HCT116 (cell line): ENCODE measurements at regions not wholly inside any gene's neighbourhood (a gene's known extent, or its start where the extent isn't known, plus 50 kb on each side); places are given as distances from the start of the nearest gene placed in this dataset.

Source experiments
- ATAC-seq: fragments of 200-7000 bp; cut with Tn5 transposase; 2 replicates; pipeline ENCODE4 v1.9.1; 2020; ENCODE audit warnings: mild to moderate bottlenecking, moderate library complexity
- BruUV-seq: library from RNA; stranded (reverse); fragments of 400-500 nt; replicated peaks from 2 replicates; lab custom pipeline; 2021; lab: Mats Ljungman, UMichigan
- CTCF ChIA-PET: fragments of 300-600 bp; sonication (Branson Sonifier 250); formaldehyde crosslinking; loops from one replicate; lab custom pipeline; 2021; ENCODE audit warnings: antibody characterized with exemption; lab: Charles Lee
- POLR2A ChIA-PET: fragments of 300-600, 350-600 bp; sonication (Branson Sonifier 250); formaldehyde crosslinking; loops from one replicate; lab custom pipeline; 2021; ENCODE audit warnings: antibody characterized with exemption; lab: Charles Lee
- RAD21 ChIA-PET, 2 experiments: fragments of 300-600 bp; sonication (Branson Sonifier 250); formaldehyde crosslinking; loops; one replicate each; lab custom pipeline; 2023; ENCODE audit warnings: low total read pairs in 2 of 2; ENCODE audit not compliant: uncharacterized antibody in 2 of 2, unreplicated experiment in 2 of 2, low non-redundant PET in 1 of 2; lab: Charles Lee
- DNase-seq: peaks from one replicate; pipeline ENCODE4 v3.0.0-alpha.2; 2010; ENCODE audit warnings: low read depth, low spot score
- H2AFZ ChIP-seq: fragments of 200-600 bp; shearing (Covaris generic), sonication (generic); 2 replicates; pipeline ENCODE4 v1.6.1; 2017; ENCODE audit warnings: low read depth, mixed run types, mixed read lengths, antibody characterized with exemption, low read length; ENCODE audit not compliant: poor library complexity, severe bottlenecking
- H3K27ac ChIP-seq: 2 replicates; pipeline ENCODE4 v1.5.1; 2012; ENCODE audit warnings: low read depth, low read length
- H3K27me3 ChIP-seq: fragments of 200-600 bp; sonication (generic); 2 replicates; pipeline ENCODE4 v1.6.1; 2016; ENCODE audit warnings: mixed run types, low read length, mixed read lengths; ENCODE audit not compliant: insufficient read depth
- H3K36me3 ChIP-seq, 2 experiments: fragments of 200-500 bp in 1 of 2; fragments of 200-600 bp in 1 of 2; sonication (Bioruptor generic) in 1 of 2; sonication (generic) in 1 of 2; 2 replicates each; pipeline versions ENCODE4 v1.5.1 to v1.6.1; 2014 to 2016; ENCODE audit warnings: low read length in 2 of 2, inconsistent platforms in 1 of 2, mixed read lengths in 1 of 2, mixed run types in 1 of 2; ENCODE audit not compliant: insufficient read depth in 2 of 2, control insufficient read depth in 1 of 2
- H3K4me1 ChIP-seq, 2 experiments: fragments of 200-600 bp in 1 of 2; sonication (generic) in 1 of 2; 2 replicates each; pipeline versions ENCODE4 v1.5.1 to v1.6.1; 2012 to 2017; ENCODE audit warnings: low read length in 2 of 2, inconsistent platforms in 1 of 2, mild to moderate bottlenecking in 1 of 2, mixed read lengths in 1 of 2, mixed run types in 1 of 2, moderate library complexity in 1 of 2; ENCODE audit not compliant: insufficient read depth in 2 of 2, control insufficient read depth in 1 of 2
- H3K4me2 ChIP-seq: fragments of 200-600 bp; sonication (generic); 2 replicates; pipeline ENCODE4 v1.6.1; 2017; ENCODE audit warnings: mixed run types, low read length, mixed read lengths
- H3K4me3 ChIP-seq, 2 experiments: fragments of 200-600 bp in 1 of 2; sonication (generic) in 1 of 2; replicated peaks in 1 of 2; 2 replicates each; pipeline ENCODE4 v1.5.1; 2011 to 2016; ENCODE audit warnings: low read length in 2 of 2, control low read depth in 1 of 2, low read depth in 1 of 2, mild to moderate bottlenecking in 1 of 2, mixed read lengths in 1 of 2, mixed run types in 1 of 2
- H3K79me2 ChIP-seq: fragments of 200-600 bp; sonication (generic); 2 replicates; pipeline ENCODE4 v1.6.1; 2017; ENCODE audit warnings: mild to moderate bottlenecking, mixed run types, low read length, moderate library complexity, mixed read lengths; ENCODE audit not compliant: insufficient read depth
- H3K9ac ChIP-seq: fragments of 200-600 bp; sonication (generic); 2 replicates; pipeline ENCODE4 v1.6.1; 2016; ENCODE audit warnings: low read length, mixed read lengths
- H3K9me2 ChIP-seq: fragments of 200-600 bp; sonication (generic), shearing (Covaris generic); 2 replicates; pipeline ENCODE4 v1.6.1; 2017; ENCODE audit warnings: mixed run types, mild to moderate bottlenecking, moderate library complexity; ENCODE audit not compliant: insufficient read depth
- H3K9me3 ChIP-seq, 2 experiments: fragments of 200-500 bp in 1 of 2; fragments of 200-600 bp in 1 of 2; sonication (Bioruptor generic) in 1 of 2; sonication (generic) in 1 of 2; 2 replicates each; pipeline ENCODE4 v1.6.1; 2014 to 2017; ENCODE audit warnings: low read length in 2 of 2, mixed read lengths in 2 of 2, inconsistent platforms in 1 of 2, low read depth in 1 of 2, mild to moderate bottlenecking in 1 of 2, mixed run types in 1 of 2, moderate library complexity in 1 of 2; ENCODE audit not compliant: control insufficient read depth in 1 of 2, insufficient read depth in 1 of 2
- H4K20me1 ChIP-seq: fragments of 200-600 bp; sonication (generic), shearing (Covaris generic); 2 replicates; pipeline ENCODE4 v1.6.1; 2017; ENCODE audit warnings: mixed run types, mild to moderate bottlenecking, moderate library complexity; ENCODE audit not compliant: insufficient read depth
- CBX3 ChIP-seq: IDR thresholded peaks from 2 replicates; pipeline ENCODE4 v1.6.1; 2012; ENCODE audit warnings: low read depth
- CEBPB ChIP-seq: IDR thresholded peaks from 2 replicates; pipeline ENCODE4 v1.6.1; 2012; ENCODE audit warnings: low read depth
- EZH2 ChIP-seq: fragments of 200-600 bp; sonication (generic); IDR thresholded peaks from 2 replicates; pipeline ENCODE4 v1.6.1; 2017; ENCODE audit warnings: antibody characterized with exemption, mixed run types
- JUND ChIP-seq: IDR thresholded peaks from 2 replicates; pipeline ENCODE4 v1.6.1; 2012
- POLR2A ChIP-seq: IDR thresholded peaks from 2 replicates; pipeline ENCODE4 v1.7.0; 2011; ENCODE audit warnings: borderline replicate concordance; ENCODE audit not compliant: insufficient read depth, insufficient read length; ENCODE audit errors: extremely low read depth
- RAD21 ChIP-seq: IDR thresholded peaks from 2 replicates; pipeline ENCODE4 v1.6.1; 2012; ENCODE audit warnings: low read depth, mild to moderate bottlenecking
- SIN3A ChIP-seq: IDR thresholded peaks from 2 replicates; pipeline ENCODE4 v1.6.1; 2012; ENCODE audit warnings: low read depth
- SP1 ChIP-seq: IDR thresholded peaks from 2 replicates; pipeline ENCODE4 v1.6.1; 2012; ENCODE audit warnings: low read depth
- ZNF274 ChIP-seq: fragments of 200-500 bp; sonication (Bioruptor generic); IDR thresholded peaks from 2 replicates; pipeline ENCODE4 v1.6.1; 2014; ENCODE audit warnings: mild to moderate bottlenecking, low read depth, low read length, inconsistent platforms
- intact Hi-C: fragments of 100-400 bp; cut with micrococcal nuclease; formaldehyde crosslinking; loops from 2 replicates; pipeline ENCODE4 v1.10.0; 2022
- TF ChIP-seq, protein P1 (sequence below), 3 experiments: fragments of 200-600 bp in 1 of 3; sonication (generic) in 1 of 3; IDR thresholded peaks in 2 of 3; conservative IDR thresholded peaks in 1 of 3; 2 replicates each; pipeline ENCODE4 v1.5.1; 2012 to 2017; ENCODE audit warnings: low read depth in 2 of 3, low read length in 2 of 3, antibody characterized with exemption in 1 of 3, borderline replicate concordance in 1 of 3, control low read depth in 1 of 3, mild to moderate bottlenecking in 1 of 3, mixed read lengths in 1 of 3, mixed run types in 1 of 3, moderate library complexity in 1 of 3; ENCODE audit not compliant: insufficient read depth in 1 of 3
- TF ChIP-seq, protein P2 (sequence below): IDR thresholded peaks from 2 replicates; pipeline ENCODE4 v1.6.1; 2012
- TF ChIP-seq, protein P3 (sequence below): IDR thresholded peaks from 2 replicates; pipeline ENCODE4 v1.6.1; 2011; ENCODE audit warnings: mild to moderate bottlenecking, low read length, moderate library complexity; ENCODE audit not compliant: insufficient replicate concordance; ENCODE audit errors: extremely low read depth

DNA sequence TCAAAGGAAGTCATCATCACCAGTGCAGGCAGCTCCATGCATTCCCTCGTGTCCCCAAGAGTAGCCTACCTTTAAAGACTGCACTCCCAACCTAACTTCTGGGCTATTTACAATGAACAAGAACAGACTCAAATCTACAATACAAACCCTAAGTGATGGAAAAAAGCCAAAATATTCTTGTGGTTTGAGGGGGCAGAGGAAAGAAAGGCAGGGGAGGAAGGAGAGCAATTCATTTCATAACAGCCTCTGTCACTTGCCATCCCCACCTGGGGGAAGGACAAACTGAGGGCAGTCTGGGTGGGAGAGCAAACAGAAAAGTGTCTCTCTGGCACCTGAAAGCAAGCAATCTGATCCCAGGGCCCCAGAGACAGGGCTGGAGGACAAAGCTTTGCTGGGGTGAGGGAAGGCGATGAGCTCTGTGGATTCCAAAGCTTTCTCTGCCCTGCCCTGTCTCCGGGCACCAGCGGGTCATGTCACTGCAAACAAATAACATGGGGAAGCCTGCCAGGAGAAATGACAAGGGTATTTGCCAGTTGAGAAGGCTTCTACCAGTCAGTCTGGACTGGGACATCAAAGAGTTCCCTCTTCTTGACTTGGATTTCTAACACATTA lies 528.0 kb upstream of the TNP1 start:
- DNase-seq (no peak), ATAC-seq (no peak)
- no TSS peak for BruUV-seq
- H3K4me3 ChIP-seq, result no peak overlapping the region
- no peaks in the 10 kb centered on the region for H3K9me3 ChIP-seq
- no peak overlapping the region for H3K4me2 ChIP-seq
- no peaks in the 10 kb centered on the region for H3K9me2 ChIP-seq
- no peaks in the 10 kb centered on the region for H3K36me3 ChIP-seq
- no peak overlapping the region for H2AFZ ChIP-seq
- no peaks in the 10 kb centered on the region for H3K79me2 ChIP-seq
- no peaks in the 10 kb centered on the region for H3K4me1 ChIP-seq
- no peak for TF ChIP-seq RAD21
- TF ChIP-seq JUND, result no peak
- no peak for TF ChIP-seq ZNF274
- no peak for TF ChIP-seq SP1
- TF ChIP-seq, protein P1, sequence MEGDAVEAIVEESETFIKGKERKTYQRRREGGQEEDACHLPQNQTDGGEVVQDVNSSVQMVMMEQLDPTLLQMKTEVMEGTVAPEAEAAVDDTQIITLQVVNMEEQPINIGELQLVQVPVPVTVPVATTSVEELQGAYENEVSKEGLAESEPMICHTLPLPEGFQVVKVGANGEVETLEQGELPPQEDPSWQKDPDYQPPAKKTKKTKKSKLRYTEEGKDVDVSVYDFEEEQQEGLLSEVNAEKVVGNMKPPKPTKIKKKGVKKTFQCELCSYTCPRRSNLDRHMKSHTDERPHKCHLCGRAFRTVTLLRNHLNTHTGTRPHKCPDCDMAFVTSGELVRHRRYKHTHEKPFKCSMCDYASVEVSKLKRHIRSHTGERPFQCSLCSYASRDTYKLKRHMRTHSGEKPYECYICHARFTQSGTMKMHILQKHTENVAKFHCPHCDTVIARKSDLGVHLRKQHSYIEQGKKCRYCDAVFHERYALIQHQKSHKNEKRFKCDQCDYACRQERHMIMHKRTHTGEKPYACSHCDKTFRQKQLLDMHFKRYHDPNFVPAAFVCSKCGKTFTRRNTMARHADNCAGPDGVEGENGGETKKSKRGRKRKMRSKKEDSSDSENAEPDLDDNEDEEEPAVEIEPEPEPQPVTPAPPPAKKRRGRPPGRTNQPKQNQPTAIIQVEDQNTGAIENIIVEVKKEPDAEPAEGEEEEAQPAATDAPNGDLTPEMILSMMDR (IDR thresholded peaks at IDR 0.05 in 2 of 3, conservative IDR thresholded peaks at IDR 0.05 in 1 of 3; ENCODE audit: borderline replicate concordance in 1 of 3, insufficient read depth in 1 of 3, low read depth in 2 of 3, low read length in 2 of 3), result no peak
- no peak for TF ChIP-seq CBX3
- TF ChIP-seq, protein P2, sequence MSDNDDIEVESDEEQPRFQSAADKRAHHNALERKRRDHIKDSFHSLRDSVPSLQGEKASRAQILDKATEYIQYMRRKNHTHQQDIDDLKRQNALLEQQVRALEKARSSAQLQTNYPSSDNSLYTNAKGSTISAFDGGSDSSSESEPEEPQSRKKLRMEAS, result no peak
- TF ChIP-seq EZH2, result no peak
- intact Hi-C loops, result no loop called here
- H3K27me3 ChIP-seq, result peaks cover 39% of the 10 kb centered on the region
- no peaks in the 10 kb centered on the region for H4K20me1 ChIP-seq
- RAD21 ChIA-PET, result no interaction called here
- no peak overlapping the region for H3K9ac ChIP-seq
- CTCF ChIA-PET, result no interaction called here
- POLR2A ChIA-PET, result no interaction called here
- no peak overlapping the region for H3K27ac ChIP-seq

DNA sequence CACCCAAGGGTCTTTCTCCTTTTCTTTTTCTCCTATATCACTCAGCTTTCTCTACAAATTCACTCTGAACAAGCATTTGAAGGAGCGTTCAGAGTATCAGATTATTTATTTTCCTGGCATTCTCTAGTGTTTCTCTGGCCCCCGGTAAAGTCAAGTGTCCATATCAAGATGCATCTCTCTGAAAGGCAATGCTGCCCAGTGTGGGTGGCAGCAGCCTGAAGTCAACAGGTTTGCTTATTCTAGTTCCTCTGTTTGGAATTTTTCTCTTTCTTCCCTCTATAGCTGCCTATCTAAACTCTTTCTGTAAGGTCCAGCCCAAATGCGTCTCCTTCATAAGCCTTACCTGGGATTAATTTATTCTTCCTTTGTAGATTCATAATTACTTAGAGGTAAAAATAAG lies 526.2 kb upstream of the TNP1 start:
- no peaks in the 10 kb centered on the region for H4K20me1 ChIP-seq
- H3K9ac ChIP-seq, result no peak overlapping the region
- no peak overlapping the region for H3K27ac ChIP-seq
- no peak overlapping the region for H2AFZ ChIP-seq
- H3K4me1 ChIP-seq, result no peaks in the 10 kb centered on the region
- H3K4me2 ChIP-seq, result no peak overlapping the region
- H3K9me3 ChIP-seq, result no peaks in the 10 kb centered on the region
- no peaks in the 10 kb centered on the region for H3K36me3 ChIP-seq
- ChIA-PET CTCF (no interaction called here), RAD21 (no interaction called here), POLR2A (no interaction called here)
- no peak for DNase-seq
- no peak overlapping the region for H3K4me3 ChIP-seq
- intact Hi-C loops, result no loop called here
- H3K27me3 ChIP-seq, result peaks cover 44% of the 10 kb centered on the region
- H3K9me2 ChIP-seq, result no peaks in the 10 kb centered on the region
- no TSS peak for BruUV-seq
- ATAC-seq, result no peak
- no peaks in the 10 kb centered on the region for H3K79me2 ChIP-seq
- TF ChIP-seq, protein P1 (IDR thresholded peaks at IDR 0.05 in 2 of 3, conservative IDR thresholded peaks at IDR 0.05 in 1 of 3; ENCODE audit: borderline replicate concordance in 1 of 3, insufficient read depth in 1 of 3, low read depth in 2 of 3, low read length in 2 of 3), result no peak
- TF ChIP-seq SIN3A, result no peak
- no peak for TF ChIP-seq POLR2A
- no peak for TF ChIP-seq CEBPB
- TF ChIP-seq RAD21, result no peak
- TF ChIP-seq, protein P2, result no peak
- TF ChIP-seq, protein P3, sequence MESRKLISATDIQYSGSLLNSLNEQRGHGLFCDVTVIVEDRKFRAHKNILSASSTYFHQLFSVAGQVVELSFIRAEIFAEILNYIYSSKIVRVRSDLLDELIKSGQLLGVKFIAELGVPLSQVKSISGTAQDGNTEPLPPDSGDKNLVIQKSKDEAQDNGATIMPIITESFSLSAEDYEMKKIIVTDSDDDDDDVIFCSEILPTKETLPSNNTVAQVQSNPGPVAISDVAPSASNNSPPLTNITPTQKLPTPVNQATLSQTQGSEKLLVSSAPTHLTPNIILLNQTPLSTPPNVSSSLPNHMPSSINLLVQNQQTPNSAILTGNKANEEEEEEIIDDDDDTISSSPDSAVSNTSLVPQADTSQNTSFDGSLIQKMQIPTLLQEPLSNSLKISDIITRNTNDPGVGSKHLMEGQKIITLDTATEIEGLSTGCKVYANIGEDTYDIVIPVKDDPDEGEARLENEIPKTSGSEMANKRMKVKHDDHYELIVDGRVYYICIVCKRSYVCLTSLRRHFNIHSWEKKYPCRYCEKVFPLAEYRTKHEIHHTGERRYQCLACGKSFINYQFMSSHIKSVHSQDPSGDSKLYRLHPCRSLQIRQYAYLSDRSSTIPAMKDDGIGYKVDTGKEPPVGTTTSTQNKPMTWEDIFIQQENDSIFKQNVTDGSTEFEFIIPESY, result no peak
- no peak for TF ChIP-seq ZNF274
